Ovary (tissue), 7 donors: ENCODE measurements at regions not wholly inside any gene's neighbourhood (a gene's known extent, or its start where the extent isn't known, plus 50 kb on each side); places are given as distances from the start of the nearest gene placed in this dataset.

Source experiments
- DNase-seq, 5 donors: peaks; one replicate each; pipeline ENCODE4 v3.0.0-alpha.2; 2019 to 2020
- H3K27ac ChIP-seq, 2 donors: fragments of 200-600 bp; one replicate each; pipeline versions ENCODE4 v1.5.1 to v1.8.0; 2019 to 2022
- H3K27me3 ChIP-seq: fragments of 200-600 bp; one replicate; pipeline ENCODE4 v1.8.0; 2022
- H3K36me3 ChIP-seq: fragments of 200-600 bp; sonication (generic); one replicate; pipeline ENCODE4 v1.5.1; 2019
- H3K4me1 ChIP-seq: one replicate; pipeline ENCODE4 v1.8.1; 2013; ENCODE audit warnings: mild to moderate bottlenecking, moderate library complexity; ENCODE audit not compliant: insufficient read depth
- H3K4me3 ChIP-seq: fragments of 200-600 bp; sonication (generic); one replicate; pipeline ENCODE4 v1.5.1; 2017
- H3K9me3 ChIP-seq, 2 donors: fragments of 200-600 bp in 1 of 2; sonication (generic) in 1 of 2; one replicate each; pipeline versions ENCODE4 v1.5.1 to v1.8.1; 2013 to 2019; ENCODE audit warnings: mild to moderate bottlenecking in 1 of 2, moderate library complexity in 1 of 2
- EP300 ChIP-seq: sonication (generic); formaldehyde crosslinking; IDR thresholded peaks from one replicate; pipeline ENCODE4 v1.6.1; 2017; ENCODE audit warnings: antibody characterized with exemption
- POLR2A ChIP-seq: fragments of 450-650 bp; IDR thresholded peaks from one replicate; pipeline ENCODE4 v1.6.1; 2017; ENCODE audit warnings: antibody characterized with exemption, mild to moderate bottlenecking, moderate library complexity
- WGBS, 3 donors: extraction: QIAGEN DNeasy Blood & Tissue Kit in 1 of 3; methylation state at CpG; one replicate each; pipeline versions ENCODE4 v1.1.5 to v1.1.7; 2013 to 2017; 5-methylcytosine and 5-hydroxymethylcytosine counted together
- intact Hi-C, 4 donors: fragments of 100-400 bp; cut with DNase I; formaldehyde crosslinking; loops; one replicate each; pipeline versions ENCODE4 v1.11.0 to v1.15.1; 2022 to 2023
- TF ChIP-seq, protein P1 (sequence below), 3 donors: fragments of 450-650 bp in 2 of 3; fragments of 200-600 bp in 1 of 3; IDR thresholded peaks; one replicate each; pipeline versions ENCODE4 v1.5.1 to v1.8.0; 2016 to 2022; ENCODE audit warnings: antibody characterized with exemption in 3 of 3, mild to moderate bottlenecking in 1 of 3
- donor health status: DM: no; HTN: no; CAD: no; lungs with moderate emphysema.
- donor health status: DM: no; HTN: no; CAD: no.
- donor health status: Bipolar disorder and iron deficiency.
- donor health status: DM: no; HTN: no; CAD: no.
- donor health status: DM: yes; HTN: yes; CAD: no.

- intact Hi-C loops, result no loop called here
- WGBS, 3 donors, result 88 to 93% (median 92%) methylated on average over 8 of the region's 8 CpGs
- H3K4me1 ChIP-seq, result peaks cover 2% of the 10 kb centered on the region
- H3K36me3 ChIP-seq, result no peaks in the 10 kb centered on the region
- no peak for DNase-seq
- no peak overlapping the region for H3K27ac ChIP-seq
- H3K27me3 ChIP-seq, result no peaks in the 10 kb centered on the region
- H3K4me3 ChIP-seq, result no peak overlapping the region
- TF ChIP-seq POLR2A (no peak), EP300 (no peak)
- TF ChIP-seq, protein P1, sequence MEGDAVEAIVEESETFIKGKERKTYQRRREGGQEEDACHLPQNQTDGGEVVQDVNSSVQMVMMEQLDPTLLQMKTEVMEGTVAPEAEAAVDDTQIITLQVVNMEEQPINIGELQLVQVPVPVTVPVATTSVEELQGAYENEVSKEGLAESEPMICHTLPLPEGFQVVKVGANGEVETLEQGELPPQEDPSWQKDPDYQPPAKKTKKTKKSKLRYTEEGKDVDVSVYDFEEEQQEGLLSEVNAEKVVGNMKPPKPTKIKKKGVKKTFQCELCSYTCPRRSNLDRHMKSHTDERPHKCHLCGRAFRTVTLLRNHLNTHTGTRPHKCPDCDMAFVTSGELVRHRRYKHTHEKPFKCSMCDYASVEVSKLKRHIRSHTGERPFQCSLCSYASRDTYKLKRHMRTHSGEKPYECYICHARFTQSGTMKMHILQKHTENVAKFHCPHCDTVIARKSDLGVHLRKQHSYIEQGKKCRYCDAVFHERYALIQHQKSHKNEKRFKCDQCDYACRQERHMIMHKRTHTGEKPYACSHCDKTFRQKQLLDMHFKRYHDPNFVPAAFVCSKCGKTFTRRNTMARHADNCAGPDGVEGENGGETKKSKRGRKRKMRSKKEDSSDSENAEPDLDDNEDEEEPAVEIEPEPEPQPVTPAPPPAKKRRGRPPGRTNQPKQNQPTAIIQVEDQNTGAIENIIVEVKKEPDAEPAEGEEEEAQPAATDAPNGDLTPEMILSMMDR (IDR thresholded peaks at IDR 0.05), result no peak
- no peaks in the 10 kb centered on the region for H3K9me3 ChIP-seq
Measured at GRCh38 chr2:136245211-136245610, 127.3 kb upstream of the CXCR4 start.

- Histone ChIP-seq H3K4me1 (peaks cover 2% of the 10 kb centered on the region), H3K27me3 (no peaks in the 10 kb centered on the region), H3K27ac (no peak overlapping the region), H3K4me3 (no peak overlapping the region), H3K36me3 (no peaks in the 10 kb centered on the region), H3K9me3 (no peaks in the 10 kb centered on the region)
- no peak for DNase-seq
- intact Hi-C loops, result no loop called here
- TF ChIP-seq POLR2A, result no peak
- TF ChIP-seq EP300, result no peak
- TF ChIP-seq, protein P1 (IDR thresholded peaks at IDR 0.05), result no peak
- 96 to 98% (median 98%) methylated on average over 2 of the region's 2 CpGs for WGBS, 3 donors
Measured at GRCh38 chr2:136244536-136244885, 126.6 kb upstream of the CXCR4 start.

DNA sequence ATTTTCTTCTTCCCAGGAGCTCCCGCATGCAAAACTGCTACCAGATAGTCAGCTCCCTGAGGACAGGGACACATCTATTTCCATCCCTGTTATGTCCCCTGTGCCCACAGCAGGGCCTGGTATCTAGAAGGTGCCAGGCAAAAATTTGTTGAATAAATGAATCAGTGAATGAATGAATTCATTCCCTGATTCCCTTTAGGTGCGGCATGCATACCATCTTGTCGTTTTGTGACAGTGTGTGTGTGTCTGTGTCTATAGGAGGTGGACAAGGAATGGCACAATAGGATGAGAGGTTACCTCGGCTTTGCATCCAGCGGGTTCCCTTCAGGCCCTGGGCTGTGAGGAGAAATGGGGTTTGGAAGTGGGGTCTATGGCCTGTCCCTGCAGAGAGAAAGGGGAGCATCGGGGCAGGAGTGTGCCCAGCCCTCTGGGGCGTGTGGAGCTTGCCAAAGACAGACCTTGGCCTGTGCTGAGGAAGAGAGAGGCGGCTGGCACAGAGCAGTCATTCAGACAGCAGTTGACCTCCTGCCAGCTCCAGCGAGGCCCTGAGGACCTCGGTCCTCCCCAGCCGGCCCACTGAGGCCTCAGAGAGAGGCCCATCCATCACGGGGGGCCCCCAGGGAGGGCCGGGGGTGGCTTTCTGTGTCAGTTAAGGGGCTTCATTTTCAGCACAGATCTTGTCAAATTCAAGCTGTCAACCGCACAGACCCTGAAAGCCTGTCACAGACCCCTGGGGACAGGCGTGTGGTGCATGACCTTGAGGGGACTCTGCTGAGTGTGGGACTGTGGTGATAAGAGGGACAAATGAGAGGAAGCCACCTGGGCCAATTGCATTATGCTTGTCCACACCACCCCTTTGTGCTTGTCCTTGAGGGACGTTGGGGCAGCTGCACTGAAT lies 125.9 kb upstream of the CXCR4 start:
- intact Hi-C loops, result no loop called here
- no peaks in the 10 kb centered on the region for H3K27me3 ChIP-seq
- H3K27ac ChIP-seq, result no peak overlapping the region
- no peak overlapping the region for H3K4me3 ChIP-seq
- TF ChIP-seq POLR2A (no peak), EP300 (no peak)
- TF ChIP-seq, protein P1 (IDR thresholded peaks at IDR 0.05), result no peak
- H3K36me3 ChIP-seq, result no peaks in the 10 kb centered on the region
- no peaks in the 10 kb centered on the region for H3K9me3 ChIP-seq
- H3K4me1 ChIP-seq, result peaks cover 2% of the 10 kb centered on the region
- DNase-seq, result no peak
- WGBS, 3 donors, result 61 to 68% (median 66%) methylated on average over 16 of the region's 16 CpGs

- H3K9me3 ChIP-seq, result no peaks in the 10 kb centered on the region
- H3K27ac ChIP-seq, result no peak overlapping the region
- H3K4me3 ChIP-seq, result no peak overlapping the region
- DNase-seq, result no peak
- no peaks in the 10 kb centered on the region for H3K27me3 ChIP-seq
- H3K4me1 ChIP-seq, result peaks cover 5% of the 10 kb centered on the region
- TF ChIP-seq, protein P1 (IDR thresholded peaks at IDR 0.05), result no peak
- WGBS, 3 donors, result 74 to 77% (median 75%) methylated on average over 10 of the region's 10 CpGs
- no peaks in the 10 kb centered on the region for H3K36me3 ChIP-seq
- intact Hi-C loops, result no loop called here
Measured at GRCh38 chr2:136242687-136243277, 124.8 kb upstream of the CXCR4 start.
